Thoracic aorta (tissue), 2 donors: ENCODE measurements at regions not wholly inside any gene's neighbourhood (a gene's known extent, or its start where the extent isn't known, plus 50 kb on each side); places are given as distances from the start of the nearest gene placed in this dataset.

Experiments
- ATAC-seq: fragments of 150-250 bp; one replicate; pipeline ENCODE4 v1.8.0; 2017; ENCODE audit warnings: low read depth; ENCODE audit not compliant: insufficient number of reproducible peaks, low FRiP score
- DNase-seq: peaks from one replicate; pipeline ENCODE4 v3.0.0-alpha.2; 2020; ENCODE audit warnings: low spot score
- H3K27ac ChIP-seq, 2 donors: fragments of 200-600 bp; sonication (generic); 1 replicate in 1 of 2; 2 replicates in 1 of 2; pipeline ENCODE4 v1.5.1; 2016; ENCODE audit warnings: mild to moderate bottlenecking in 2 of 2, moderate library complexity in 2 of 2
- H3K27me3 ChIP-seq: fragments of 200-600 bp; sonication (generic); replicated peaks from 2 replicates; pipeline ENCODE4 v1.6.0; 2016; ENCODE audit warnings: mild to moderate bottlenecking; ENCODE audit not compliant: insufficient read depth
- H3K36me3 ChIP-seq: fragments of 200-600 bp; sonication (generic); one replicate; pipeline ENCODE4 v1.5.1; 2016
- H3K4me1 ChIP-seq, 2 donors: fragments of 200-600 bp; sonication (generic); 1 replicate in 1 of 2; 2 replicates in 1 of 2; pipeline versions ENCODE4 v1.5.1 to v1.6.0; 2016; ENCODE audit warnings: low read depth in 2 of 2, mild to moderate bottlenecking in 1 of 2; ENCODE audit not compliant: control insufficient read depth in 1 of 2
- H3K4me3 ChIP-seq: fragments of 200-600 bp; sonication (generic); 2 replicates; pipeline ENCODE4 v1.5.1; 2016; ENCODE audit warnings: mild to moderate bottlenecking
- H3K9me3 ChIP-seq: fragments of 200-600 bp; sonication (generic); 2 replicates; pipeline ENCODE4 v1.5.1; 2016
- TF ChIP-seq, protein P1 (sequence below): fragments of 200-600 bp; sonication (generic); IDR thresholded peaks from one replicate; pipeline ENCODE4 v1.5.1; 2019; ENCODE audit warnings: antibody characterized with exemption

DNA sequence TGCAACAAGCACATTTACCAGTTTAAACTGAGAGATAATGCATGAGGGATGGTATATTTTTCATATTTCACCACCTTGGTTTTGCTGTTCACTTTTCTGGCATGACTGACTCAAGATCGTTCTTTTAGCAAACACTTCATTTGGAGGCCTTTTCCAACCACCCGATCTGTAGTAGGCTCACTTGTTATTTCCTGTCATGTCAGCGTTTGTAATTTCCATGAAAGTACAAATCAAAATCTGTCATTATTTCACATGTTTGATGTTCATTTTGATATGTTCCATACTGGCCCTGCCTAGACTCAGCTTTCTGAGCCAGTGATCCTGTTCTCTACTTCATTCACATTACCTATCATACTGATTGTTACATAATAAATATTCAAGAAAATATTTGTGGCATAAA lies 1888.3 kb upstream of the PCDH7 start:
- no peaks in the 10 kb centered on the region for H3K27me3 ChIP-seq
- no peaks in the 10 kb centered on the region for H3K9me3 ChIP-seq
- DNase-seq (no peak), ATAC-seq (no peak)
- H3K36me3 ChIP-seq: no peaks in the 10 kb centered on the region
- no peak overlapping the region for H3K4me3 ChIP-seq
- TF ChIP-seq, protein P1, sequence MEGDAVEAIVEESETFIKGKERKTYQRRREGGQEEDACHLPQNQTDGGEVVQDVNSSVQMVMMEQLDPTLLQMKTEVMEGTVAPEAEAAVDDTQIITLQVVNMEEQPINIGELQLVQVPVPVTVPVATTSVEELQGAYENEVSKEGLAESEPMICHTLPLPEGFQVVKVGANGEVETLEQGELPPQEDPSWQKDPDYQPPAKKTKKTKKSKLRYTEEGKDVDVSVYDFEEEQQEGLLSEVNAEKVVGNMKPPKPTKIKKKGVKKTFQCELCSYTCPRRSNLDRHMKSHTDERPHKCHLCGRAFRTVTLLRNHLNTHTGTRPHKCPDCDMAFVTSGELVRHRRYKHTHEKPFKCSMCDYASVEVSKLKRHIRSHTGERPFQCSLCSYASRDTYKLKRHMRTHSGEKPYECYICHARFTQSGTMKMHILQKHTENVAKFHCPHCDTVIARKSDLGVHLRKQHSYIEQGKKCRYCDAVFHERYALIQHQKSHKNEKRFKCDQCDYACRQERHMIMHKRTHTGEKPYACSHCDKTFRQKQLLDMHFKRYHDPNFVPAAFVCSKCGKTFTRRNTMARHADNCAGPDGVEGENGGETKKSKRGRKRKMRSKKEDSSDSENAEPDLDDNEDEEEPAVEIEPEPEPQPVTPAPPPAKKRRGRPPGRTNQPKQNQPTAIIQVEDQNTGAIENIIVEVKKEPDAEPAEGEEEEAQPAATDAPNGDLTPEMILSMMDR: no peak
- H3K4me1 ChIP-seq: no peaks in the 10 kb centered on the region
- H3K27ac ChIP-seq: no peak overlapping the region

DNA sequence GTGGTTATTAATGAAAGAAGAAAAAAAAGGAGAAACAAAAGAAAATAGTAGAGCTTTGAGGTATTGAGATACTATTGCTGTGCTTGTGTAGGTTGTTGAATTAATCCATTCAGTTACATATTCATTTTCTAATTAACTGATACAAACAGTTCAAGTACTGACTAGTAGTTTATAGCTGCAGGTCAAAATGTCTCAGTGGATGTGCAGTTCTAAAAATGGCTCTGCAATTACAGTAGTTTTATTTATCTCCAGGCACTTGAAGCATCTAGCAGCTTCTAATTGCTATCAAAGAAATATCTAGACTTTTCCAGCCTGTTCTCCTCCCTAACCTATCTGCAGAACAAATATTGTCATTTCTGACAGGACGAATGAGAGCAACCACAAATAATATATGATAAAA lies 1887.7 kb upstream of the PCDH7 start:
- Histone ChIP-seq H3K27me3 (no peaks in the 10 kb centered on the region), H3K9me3 (no peaks in the 10 kb centered on the region)
- DNase-seq: no peak

DNA sequence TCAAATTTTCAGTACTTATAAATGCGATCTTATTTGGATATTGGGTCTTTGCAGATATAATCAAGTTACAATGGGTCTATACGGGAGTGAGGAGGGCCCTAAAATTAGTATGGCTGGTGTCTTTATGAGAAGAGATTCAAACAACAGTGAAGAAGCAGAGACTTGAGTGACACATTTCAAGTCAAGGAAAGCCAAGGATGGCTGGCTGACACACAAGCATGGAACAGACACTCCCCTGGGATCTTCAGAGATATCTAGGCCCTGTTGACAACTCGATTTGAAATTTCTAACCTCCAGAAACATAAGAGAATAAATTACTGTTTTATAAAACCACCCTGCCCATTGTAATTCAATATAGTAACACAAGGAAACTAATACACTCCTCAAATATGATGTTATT lies 1886.0 kb upstream of the PCDH7 start:
- Histone ChIP-seq H3K9me3 (no peaks in the 10 kb centered on the region), H3K36me3 (no peaks in the 10 kb centered on the region), H3K27ac (no peak overlapping the region), H3K4me3 (no peak overlapping the region), H3K4me1 (no peaks in the 10 kb centered on the region), H3K27me3 (no peaks in the 10 kb centered on the region)
- DNase-seq (no peak), ATAC-seq (no peak)
- TF ChIP-seq, protein P1: no peak

More for the DNA sequence above, 1887.7 kb upstream of the PCDH7 start:
- H3K4me3 ChIP-seq: no peak overlapping the region
- H3K4me1 ChIP-seq: no peaks in the 10 kb centered on the region
- H3K36me3 ChIP-seq: no peaks in the 10 kb centered on the region
- ATAC-seq: no peak
- TF ChIP-seq, protein P1: no peak
- no peak overlapping the region for H3K27ac ChIP-seq

DNA sequence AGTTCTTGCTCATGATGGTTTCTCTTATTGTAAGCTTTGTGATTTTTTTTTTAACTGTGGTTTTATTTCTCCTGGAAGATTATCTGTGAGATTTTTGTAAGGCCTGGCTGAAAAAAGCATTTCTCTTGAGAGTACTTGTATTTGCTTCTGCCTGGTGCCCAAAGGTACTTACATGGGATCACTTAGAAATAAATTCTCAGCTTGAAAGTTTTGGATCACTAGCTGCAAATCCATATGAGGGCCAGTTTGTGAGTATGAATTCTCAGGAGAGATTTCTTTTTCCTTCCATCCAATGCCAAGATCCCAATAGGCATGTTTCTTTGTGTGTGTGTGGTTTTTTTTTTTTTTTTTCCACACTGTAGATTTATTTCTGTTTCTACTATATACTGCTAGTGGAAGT lies 1884.7 kb upstream of the PCDH7 start:
- no peaks in the 10 kb centered on the region for H3K36me3 ChIP-seq
- H3K27ac ChIP-seq: no peak overlapping the region
- H3K9me3 ChIP-seq: no peaks in the 10 kb centered on the region
- TF ChIP-seq, protein P1: no peak
- DNase-seq (no peak), ATAC-seq (no peak)
- H3K27me3 ChIP-seq: no peaks in the 10 kb centered on the region
- H3K4me1 ChIP-seq: no peaks in the 10 kb centered on the region
- no peak overlapping the region for H3K4me3 ChIP-seq

DNA sequence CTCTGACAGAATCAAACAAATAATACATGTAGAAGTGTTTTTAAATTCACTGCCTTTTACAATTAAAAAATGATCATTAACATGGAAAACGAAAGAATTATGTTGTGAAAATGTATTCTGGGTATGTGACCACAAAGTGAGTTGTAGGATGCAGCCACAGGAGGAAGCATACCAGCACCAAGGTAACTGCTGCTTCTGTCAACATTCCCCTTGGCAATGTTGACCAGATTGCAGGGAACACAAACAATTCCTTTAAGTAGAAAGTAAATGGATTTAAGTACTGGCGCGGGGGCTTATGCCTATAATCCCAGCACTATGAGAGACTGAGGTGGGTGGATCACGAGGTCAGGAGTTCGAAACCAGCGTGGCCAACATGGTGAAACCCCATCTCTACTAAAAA lies 1877.9 kb upstream of the PCDH7 start:
- Histone ChIP-seq H3K27me3 (no peaks in the 10 kb centered on the region), H3K36me3 (no peaks in the 10 kb centered on the region), H3K4me1 (no peaks in the 10 kb centered on the region), H3K9me3 (no peaks in the 10 kb centered on the region), H3K27ac (no peak overlapping the region), H3K4me3 (no peak overlapping the region)
- ATAC-seq (no peak), DNase-seq (no peak)
- TF ChIP-seq, protein P1: no peak
